ENCODE measurements at regions not wholly inside any gene's neighbourhood (a gene's known extent, or its start where the extent isn't known, plus 50 kb on each side); places are given as distances from the start of the nearest gene placed in this dataset.

DNA sequence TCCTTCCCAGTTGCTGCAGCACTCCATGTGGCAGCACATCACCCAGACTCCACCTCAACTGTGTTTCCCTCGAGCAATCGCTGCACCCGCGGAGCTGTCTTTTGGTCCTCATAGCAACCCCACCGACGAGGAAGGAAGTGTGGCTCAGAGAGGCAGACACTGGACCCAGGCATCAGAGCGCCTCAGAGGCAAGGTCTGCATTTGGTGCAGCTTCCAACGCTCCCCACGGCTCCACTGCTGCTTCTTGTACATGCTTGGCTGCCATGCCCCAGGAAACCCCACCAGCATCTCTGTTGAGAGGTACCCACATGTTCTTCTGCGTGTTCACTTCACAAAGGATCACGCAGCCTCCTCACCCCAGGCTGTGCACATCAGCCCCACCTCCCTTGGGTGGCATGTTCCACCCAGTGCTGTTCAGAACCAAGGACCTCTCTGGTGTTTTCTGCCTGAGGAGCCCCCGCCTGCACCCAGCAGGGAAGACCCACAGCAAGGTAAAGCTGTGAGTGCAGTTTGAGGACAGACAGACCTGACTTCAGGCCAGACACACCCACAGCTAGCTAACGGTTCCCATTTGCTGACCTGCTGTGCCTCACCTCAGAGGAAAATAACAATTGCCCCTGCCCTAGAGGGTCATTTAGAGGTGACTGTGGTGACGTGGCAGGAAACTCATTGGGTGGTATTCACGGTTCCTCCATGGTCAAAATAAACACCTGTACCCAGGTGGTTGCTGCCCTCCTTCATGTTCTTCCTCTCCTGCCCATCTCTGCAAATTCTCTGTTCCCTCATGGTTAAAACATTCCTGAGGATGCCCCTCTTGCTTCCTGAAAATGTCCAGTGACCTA lies 326.3 kb upstream of the MYT1L start:
- H3K9me2 ChIP-seq: no peaks in the 10 kb centered on the region
- 42% methylated on average over 12 of the region's 15 CpGs for WGBS (ENCODE audit: low lambda C conversion rate)
- CTCF ChIA-PET: no interaction called here
- no peak overlapping the region for H2AFZ ChIP-seq (ENCODE audit: low read depth)
- no peaks in the 10 kb centered on the region for H3K79me2 ChIP-seq (ENCODE audit: insufficient read depth)
- H3K27me3 ChIP-seq (ENCODE audit: insufficient read depth): no peaks in the 10 kb centered on the region
- no peak overlapping the region for H3K4me3 ChIP-seq (ENCODE audit: low read depth in 2 of 2, low read length in 1 of 2)
- no peaks in the 10 kb centered on the region for H4K20me1 ChIP-seq (ENCODE audit: insufficient read depth)
- no peaks in the 10 kb centered on the region for H3K36me3 ChIP-seq (replicated peaks in 1 of 2; ENCODE audit: control insufficient read depth in 1 of 2, insufficient read depth in 2 of 2, low read length in 1 of 2)
- no peak for DNase-seq
- peaks cover 0 to 5% of the 10 kb centered on the region in 2 experiments; a peak in 1 of 4 replicates for H3K4me1 ChIP-seq (ENCODE audit: control insufficient read depth in 1 of 2, insufficient read depth in 2 of 2, low read depth in 1 of 2, low read length in 1 of 2)
- no peak overlapping the region for H3K4me2 ChIP-seq
- TF ChIP-seq SIN3A (IDR thresholded peaks at IDR 0.05; ENCODE audit: borderline replicate concordance, low read depth, low read length) (no peak), GABPA (IDR thresholded peaks at IDR 0.05; ENCODE audit: low read depth) (no peak), FOXM1 (IDR thresholded peaks at IDR 0.05; ENCODE audit: low read depth) (no peak), SMC3 (IDR thresholded peaks at IDR 0.05; ENCODE audit: low read depth, low read length) (no peak), TEAD4 (IDR thresholded peaks at IDR 0.05; ENCODE audit: borderline replicate concordance, insufficient read depth) (no peak), GATA2 (CRISPR knock-in tag; IDR thresholded peaks at IDR 0.05) (no peak), CHD2 (IDR thresholded peaks at IDR 0.05; ENCODE audit: low read length, partially characterized antibody) (no peak), TAF1 (IDR thresholded peaks at IDR 0.05; ENCODE audit: borderline replicate concordance, low read depth, low read length) (no peak)
- TF ChIP-seq, protein P1, sequence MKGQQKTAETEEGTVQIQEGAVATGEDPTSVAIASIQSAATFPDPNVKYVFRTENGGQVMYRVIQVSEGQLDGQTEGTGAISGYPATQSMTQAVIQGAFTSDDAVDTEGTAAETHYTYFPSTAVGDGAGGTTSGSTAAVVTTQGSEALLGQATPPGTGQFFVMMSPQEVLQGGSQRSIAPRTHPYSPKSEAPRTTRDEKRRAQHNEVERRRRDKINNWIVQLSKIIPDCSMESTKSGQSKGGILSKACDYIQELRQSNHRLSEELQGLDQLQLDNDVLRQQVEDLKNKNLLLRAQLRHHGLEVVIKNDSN (IDR thresholded peaks at IDR 0.05; ENCODE audit: borderline replicate concordance, low read depth): no peak
- TF ChIP-seq, protein P2, sequence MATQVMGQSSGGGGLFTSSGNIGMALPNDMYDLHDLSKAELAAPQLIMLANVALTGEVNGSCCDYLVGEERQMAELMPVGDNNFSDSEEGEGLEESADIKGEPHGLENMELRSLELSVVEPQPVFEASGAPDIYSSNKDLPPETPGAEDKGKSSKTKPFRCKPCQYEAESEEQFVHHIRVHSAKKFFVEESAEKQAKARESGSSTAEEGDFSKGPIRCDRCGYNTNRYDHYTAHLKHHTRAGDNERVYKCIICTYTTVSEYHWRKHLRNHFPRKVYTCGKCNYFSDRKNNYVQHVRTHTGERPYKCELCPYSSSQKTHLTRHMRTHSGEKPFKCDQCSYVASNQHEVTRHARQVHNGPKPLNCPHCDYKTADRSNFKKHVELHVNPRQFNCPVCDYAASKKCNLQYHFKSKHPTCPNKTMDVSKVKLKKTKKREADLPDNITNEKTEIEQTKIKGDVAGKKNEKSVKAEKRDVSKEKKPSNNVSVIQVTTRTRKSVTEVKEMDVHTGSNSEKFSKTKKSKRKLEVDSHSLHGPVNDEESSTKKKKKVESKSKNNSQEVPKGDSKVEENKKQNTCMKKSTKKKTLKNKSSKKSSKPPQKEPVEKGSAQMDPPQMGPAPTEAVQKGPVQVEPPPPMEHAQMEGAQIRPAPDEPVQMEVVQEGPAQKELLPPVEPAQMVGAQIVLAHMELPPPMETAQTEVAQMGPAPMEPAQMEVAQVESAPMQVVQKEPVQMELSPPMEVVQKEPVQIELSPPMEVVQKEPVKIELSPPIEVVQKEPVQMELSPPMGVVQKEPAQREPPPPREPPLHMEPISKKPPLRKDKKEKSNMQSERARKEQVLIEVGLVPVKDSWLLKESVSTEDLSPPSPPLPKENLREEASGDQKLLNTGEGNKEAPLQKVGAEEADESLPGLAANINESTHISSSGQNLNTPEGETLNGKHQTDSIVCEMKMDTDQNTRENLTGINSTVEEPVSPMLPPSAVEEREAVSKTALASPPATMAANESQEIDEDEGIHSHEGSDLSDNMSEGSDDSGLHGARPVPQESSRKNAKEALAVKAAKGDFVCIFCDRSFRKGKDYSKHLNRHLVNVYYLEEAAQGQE (IDR thresholded peaks at IDR 0.05; ENCODE audit: low read depth, low read length): no peak
- POLR2A ChIA-PET: no interaction called here
- no peaks in the 10 kb centered on the region for H3F3A ChIP-seq (replicated peaks; ENCODE audit: insufficient read depth)
- H3K9me3 ChIP-seq: no peaks in the 10 kb centered on the region
- no peak overlapping the region for H3K9ac ChIP-seq
- H3K27ac ChIP-seq (ENCODE audit: low read depth in 2 of 2, low read length in 1 of 2): no peak overlapping the region
